Activated naive CD8-positive, alpha-beta T cell treated with anti-CD3 and anti-CD28 coated beads, Interleukin-2, amount 10 ng/mL, durations not matched to agents 7 days and 5 days (primary cell): ENCODE measurements at regions not wholly inside any gene's neighbourhood (a gene's known extent, or its start where the extent isn't known, plus 50 kb on each side); places are given as distances from the start of the nearest gene placed in this dataset.

ENCODE experiments used
- ATAC-seq: fragments of 150-1000 bp; cut with Tn5 transposase; one replicate; pipeline ENCODE4 v1.10.0; 2021; ENCODE audit warnings: low read depth, moderate library complexity
- POLR2A ChIA-PET: fragments of 350-600 bp; sonication (Branson Sonifier 250); formaldehyde crosslinking; loops from one replicate; lab custom pipeline; 2021; ENCODE audit warnings: antibody characterized with exemption; lab: Charles Lee
- DNase-seq: peaks from one replicate; pipeline ENCODE4 v3.0.0; 2021
- H3K27ac Mint-ChIP-seq: one replicate; pipeline ENCODE4 v1.8.0; 2022; ENCODE audit warnings: mild to moderate bottlenecking, mixed read lengths
- H3K27me3 Mint-ChIP-seq: one replicate; pipeline ENCODE4 v1.8.0; 2022; ENCODE audit warnings: mild to moderate bottlenecking, moderate library complexity, mixed read lengths
- H3K36me3 Mint-ChIP-seq: one replicate; pipeline ENCODE4 v1.8.0; 2021; ENCODE audit warnings: mild to moderate bottlenecking, mixed read lengths
- H3K4me1 Mint-ChIP-seq: one replicate; pipeline ENCODE4 v1.8.0; 2021; ENCODE audit warnings: mixed read lengths
- H3K4me3 Mint-ChIP-seq: one replicate; pipeline ENCODE4 v1.8.0; 2022; ENCODE audit warnings: mild to moderate bottlenecking, moderate library complexity, mixed read lengths
- H3K9me3 Mint-ChIP-seq: one replicate; pipeline ENCODE4 v1.8.0; 2021; ENCODE audit warnings: mixed read lengths

DNA sequence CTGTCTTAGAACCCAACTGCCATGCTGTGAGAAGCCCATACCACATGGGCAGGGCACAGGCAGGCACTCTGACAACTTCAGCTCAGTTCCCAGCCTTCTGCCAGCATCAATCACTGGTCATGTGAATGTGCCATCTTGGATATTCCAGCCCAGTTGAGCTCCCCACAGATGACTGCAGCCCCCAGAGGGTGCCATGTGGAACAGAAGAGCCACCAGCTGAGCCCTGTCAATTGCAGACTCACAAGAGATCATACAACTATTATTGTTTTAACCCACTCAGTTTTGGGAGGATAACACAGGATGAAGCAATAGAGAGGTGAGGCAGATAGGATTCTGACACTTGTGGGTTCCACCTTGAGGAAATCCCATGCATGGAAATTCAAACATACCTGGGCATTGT is 78.4 kb upstream of the ZBTB40 start:
- ATAC-seq (no peak), DNase-seq (no peak)
- peaks cover 13% of the 10 kb centered on the region for H3K27me3 Mint-ChIP-seq
- H3K27ac Mint-ChIP-seq: no peak overlapping the region
- H3K4me1 Mint-ChIP-seq: no peaks in the 10 kb centered on the region
- H3K36me3 Mint-ChIP-seq: no peaks in the 10 kb centered on the region
- POLR2A ChIA-PET: no interaction called here
- no peak overlapping the region for H3K4me3 Mint-ChIP-seq
- peaks cover 6% of the 10 kb centered on the region for H3K9me3 Mint-ChIP-seq

DNA sequence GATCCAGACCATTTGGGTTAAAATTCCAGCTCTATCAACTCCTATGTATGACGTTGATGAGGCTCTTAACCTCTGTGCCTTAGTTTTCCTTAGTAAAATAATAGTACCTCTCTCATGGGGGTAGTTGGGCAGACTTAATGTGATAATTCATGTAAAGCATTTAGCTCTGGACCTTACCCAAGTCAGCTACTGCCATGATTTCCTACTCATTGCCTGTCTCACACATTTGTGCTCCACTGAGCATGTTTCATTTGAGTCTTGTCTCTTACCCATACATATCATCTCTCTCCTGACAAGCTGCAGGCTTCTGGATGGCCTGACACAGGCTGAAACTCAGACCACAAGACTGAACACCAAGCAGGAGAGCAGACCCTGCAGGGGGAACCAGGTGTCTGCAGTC is 77.7 kb upstream of the ZBTB40 start:
- no peak for ATAC-seq
- Mint-ChIP-seq H3K36me3 (no peaks in the 10 kb centered on the region), H3K9me3 (peaks cover 6% of the 10 kb centered on the region), H3K4me3 (no peak overlapping the region), H3K27me3 (peaks cover 13% of the 10 kb centered on the region), H3K27ac (no peak overlapping the region), H3K4me1 (no peaks in the 10 kb centered on the region)
- DNase-seq: no peak
- POLR2A ChIA-PET: no interaction called here

DNA sequence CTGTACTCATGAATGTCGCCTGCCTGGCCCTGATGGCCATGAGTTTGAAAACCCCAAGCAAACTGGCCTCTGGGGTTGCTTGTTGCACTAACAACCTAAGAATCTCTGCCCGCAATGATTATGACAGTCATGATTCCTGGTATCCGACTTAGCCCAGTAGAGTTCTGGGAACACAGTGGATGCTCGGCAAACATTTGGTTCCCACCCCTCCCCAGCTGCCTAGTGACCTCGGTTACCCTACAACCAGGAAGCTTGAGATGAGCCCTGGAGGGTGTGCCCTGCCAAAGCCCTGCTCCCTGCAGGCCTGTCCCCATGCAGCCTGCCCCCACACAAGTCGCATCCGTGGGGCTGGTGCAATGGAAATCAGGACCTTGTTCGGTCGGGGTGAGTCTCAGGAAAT is 76.0 kb upstream of the ZBTB40 start:
- no peaks in the 10 kb centered on the region for H3K36me3 Mint-ChIP-seq
- peaks cover 6% of the 10 kb centered on the region for H3K9me3 Mint-ChIP-seq
- peaks cover 13% of the 10 kb centered on the region for H3K27me3 Mint-ChIP-seq
- POLR2A ChIA-PET: no interaction called here
- DNase-seq: no peak
- no peak overlapping the region for H3K4me3 Mint-ChIP-seq
- no peaks in the 10 kb centered on the region for H3K4me1 Mint-ChIP-seq
- H3K27ac Mint-ChIP-seq: no peak overlapping the region
- ATAC-seq: no peak

DNA sequence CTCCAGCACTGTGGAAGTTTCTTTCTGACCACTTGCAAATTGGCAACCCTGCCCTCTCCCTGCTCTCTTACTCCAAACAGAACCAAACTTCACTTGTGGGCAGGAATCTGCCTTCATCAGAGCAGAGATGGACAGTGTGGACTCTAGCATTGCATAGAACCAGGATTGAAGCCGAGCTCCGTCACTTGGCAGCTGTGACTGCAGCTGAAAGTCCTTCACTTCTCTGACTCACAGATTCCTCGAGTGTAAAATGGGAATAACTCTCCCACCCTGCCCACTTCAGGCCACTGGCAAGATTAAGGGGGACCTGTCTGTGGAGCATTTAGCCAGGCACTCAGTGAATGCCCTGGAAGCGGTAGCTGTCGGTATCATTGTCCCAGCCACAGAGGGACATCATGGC is 75.7 kb upstream of the ZBTB40 start:
- peaks cover 6% of the 10 kb centered on the region for H3K9me3 Mint-ChIP-seq
- DNase-seq (no peak), ATAC-seq (no peak)
- peaks cover 14% of the 10 kb centered on the region for H3K27me3 Mint-ChIP-seq
- H3K4me1 Mint-ChIP-seq: no peaks in the 10 kb centered on the region
- no peak overlapping the region for H3K27ac Mint-ChIP-seq
- no peaks in the 10 kb centered on the region for H3K36me3 Mint-ChIP-seq
- POLR2A ChIA-PET: no interaction called here
- no peak overlapping the region for H3K4me3 Mint-ChIP-seq

DNA sequence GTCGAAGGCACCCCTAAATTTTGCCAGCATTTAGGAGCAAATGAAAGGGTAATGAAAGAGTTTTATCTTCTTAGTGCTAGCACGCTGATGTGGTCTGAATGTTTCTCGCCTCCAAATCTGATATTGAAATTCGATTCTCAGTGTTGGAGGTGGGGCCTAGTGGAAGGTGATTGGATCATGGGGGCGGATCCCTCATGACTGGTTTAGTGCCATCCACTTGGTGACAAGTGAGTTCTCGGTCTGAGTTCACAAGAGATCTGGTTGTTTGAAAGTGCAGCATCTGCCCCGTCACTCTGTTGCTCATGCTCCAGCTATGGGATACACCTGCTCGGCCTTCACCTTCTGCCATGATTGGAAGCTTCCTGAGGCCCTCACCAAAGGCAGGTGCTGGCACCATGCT is 75.1 kb upstream of the ZBTB40 start:
- POLR2A ChIA-PET: no interaction called here
- Mint-ChIP-seq H3K36me3 (no peaks in the 10 kb centered on the region), H3K9me3 (peaks cover 6% of the 10 kb centered on the region), H3K27ac (no peak overlapping the region), H3K27me3 (peaks cover 13% of the 10 kb centered on the region), H3K4me3 (no peak overlapping the region), H3K4me1 (no peaks in the 10 kb centered on the region)
- no peak for DNase-seq
- no peak for ATAC-seq

DNA sequence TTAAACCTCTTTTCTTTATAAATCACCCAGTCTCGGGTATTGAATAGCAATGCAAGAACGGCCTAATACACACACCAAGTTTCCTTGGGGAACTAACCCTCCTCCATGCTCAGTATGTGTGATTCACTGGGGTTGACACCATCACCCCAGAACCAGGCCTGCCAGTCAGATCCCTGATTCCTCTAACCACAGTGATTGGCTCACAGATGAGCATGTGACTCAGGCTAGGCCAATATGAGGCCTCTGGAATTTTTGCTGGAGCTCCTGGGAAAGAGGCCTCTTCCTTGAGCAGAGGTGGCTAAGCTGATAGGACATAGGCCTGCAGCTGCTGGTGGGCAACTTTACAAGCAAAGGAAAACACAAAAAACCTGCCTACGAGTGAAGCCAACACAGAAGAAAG is 74.7 kb upstream of the ZBTB40 start:
- no peak for ATAC-seq
- H3K27ac Mint-ChIP-seq: no peak overlapping the region
- POLR2A ChIA-PET: no interaction called here

DNA sequence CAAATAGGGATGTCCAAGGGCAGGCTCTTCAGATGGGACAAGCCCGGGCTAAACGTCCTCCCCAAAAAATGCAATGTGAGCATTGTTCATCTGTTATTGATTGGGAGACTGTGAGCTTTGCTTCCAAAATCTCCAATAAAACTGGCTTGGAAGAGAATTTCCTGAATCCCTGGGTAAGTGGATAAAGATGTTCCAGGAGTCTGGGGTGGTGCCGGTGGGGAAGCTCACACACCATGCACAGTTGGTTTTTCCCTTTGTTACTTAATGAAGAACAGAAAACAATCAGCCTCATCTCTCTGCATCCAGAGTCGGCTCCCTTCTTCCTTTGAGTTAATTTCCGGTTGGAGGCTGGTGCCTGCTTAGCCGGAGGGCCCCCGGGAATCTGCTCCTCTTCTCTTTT is 72.1 kb upstream of the ZBTB40 start:
- ATAC-seq (no peak), DNase-seq (no peak)
- POLR2A ChIA-PET: no interaction called here
- peaks cover 26% of the 10 kb centered on the region for H3K27me3 Mint-ChIP-seq
- H3K4me1 Mint-ChIP-seq: no peaks in the 10 kb centered on the region
- no peak overlapping the region for H3K4me3 Mint-ChIP-seq
- no peak overlapping the region for H3K27ac Mint-ChIP-seq
- H3K36me3 Mint-ChIP-seq: no peaks in the 10 kb centered on the region
- no peaks in the 10 kb centered on the region for H3K9me3 Mint-ChIP-seq

More for the DNA sequence above, 74.7 kb upstream of the ZBTB40 start:
- peaks cover 6% of the 10 kb centered on the region for H3K9me3 Mint-ChIP-seq
- peaks cover 17% of the 10 kb centered on the region for H3K27me3 Mint-ChIP-seq
- no peaks in the 10 kb centered on the region for H3K36me3 Mint-ChIP-seq
- H3K4me1 Mint-ChIP-seq: no peaks in the 10 kb centered on the region
- no peak for DNase-seq
- no peak overlapping the region for H3K4me3 Mint-ChIP-seq

DNA sequence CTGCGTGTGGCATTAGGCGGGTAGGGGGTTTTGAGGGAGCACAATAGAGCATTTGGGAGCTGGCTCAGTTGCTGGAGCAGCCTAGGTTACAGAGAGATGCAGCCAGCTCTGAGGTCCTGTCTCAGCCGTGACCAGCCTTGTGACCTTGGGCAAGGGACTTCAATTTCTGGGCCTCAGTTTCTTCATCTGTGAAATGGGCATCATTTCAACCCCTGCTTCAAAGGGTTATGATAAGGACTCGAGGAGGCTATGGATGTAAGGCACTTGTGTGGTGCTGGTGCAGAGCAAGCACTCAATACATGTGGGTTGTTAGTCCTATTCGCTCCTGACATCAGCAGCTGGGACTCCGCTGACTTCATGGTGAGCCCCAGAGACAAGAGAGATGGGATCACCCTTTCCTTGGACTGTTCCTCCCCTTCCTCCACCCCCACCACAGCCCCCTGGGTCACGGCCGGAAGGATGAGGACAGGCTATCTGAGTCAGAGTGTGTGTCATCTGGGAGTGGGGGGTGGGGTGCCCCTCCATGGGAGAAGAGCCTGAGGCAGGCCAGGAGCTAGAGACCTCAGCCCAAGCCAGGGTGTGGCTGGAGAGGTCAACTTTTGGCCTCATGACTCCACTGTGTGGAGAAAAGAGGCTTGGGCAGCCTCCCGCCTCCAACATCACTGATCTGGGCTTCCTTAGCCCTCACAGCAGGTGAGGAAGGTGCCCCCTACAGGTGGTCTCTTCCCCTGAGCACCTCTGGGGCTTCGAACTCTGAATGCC is 71.4 kb upstream of the ZBTB40 start:
- Mint-ChIP-seq H3K27ac (no peak overlapping the region), H3K27me3 (peaks cover 26% of the 10 kb centered on the region), H3K9me3 (no peaks in the 10 kb centered on the region), H3K36me3 (no peaks in the 10 kb centered on the region), H3K4me3 (no peak overlapping the region), H3K4me1 (no peaks in the 10 kb centered on the region)
- ATAC-seq: no peak
- POLR2A ChIA-PET: no interaction called here
- no peak for DNase-seq

DNA sequence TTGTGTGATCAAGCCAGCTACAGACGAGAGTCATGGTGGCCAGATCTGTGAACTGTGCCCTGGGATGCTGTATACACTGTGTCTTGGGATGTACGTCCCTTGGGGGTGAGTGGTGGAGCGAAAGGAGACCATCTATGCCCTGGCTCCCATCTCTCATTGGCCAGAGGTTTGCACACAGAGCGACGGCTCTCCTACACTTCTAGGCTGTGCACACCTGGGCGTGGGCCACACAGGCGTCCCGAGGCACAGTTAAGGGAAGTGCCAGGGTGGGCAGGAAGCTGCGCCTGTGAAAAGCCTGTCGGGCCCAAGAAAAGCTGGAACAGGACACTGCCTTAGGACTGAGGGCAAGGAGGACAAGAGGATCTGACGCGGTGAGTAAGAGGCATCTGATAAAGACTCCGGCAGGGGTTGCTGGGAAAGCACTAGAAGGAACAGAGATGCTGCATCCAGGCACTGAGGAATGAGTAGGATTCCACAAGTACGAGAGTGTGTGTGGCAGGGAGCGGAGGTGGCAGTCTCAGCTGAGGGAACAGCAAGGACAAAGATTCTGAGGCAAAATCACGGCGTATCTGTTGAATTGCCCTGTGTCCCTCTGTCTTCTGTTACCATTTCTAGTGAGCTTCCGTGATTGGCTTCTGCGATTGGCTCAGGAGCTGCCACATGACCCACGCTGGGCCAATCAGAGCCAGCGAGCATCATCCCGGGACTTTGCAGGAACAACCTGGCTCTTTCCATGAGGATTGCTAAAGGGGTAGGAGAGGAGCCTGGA is 67.9 kb upstream of the ZBTB40 start:
- no peaks in the 10 kb centered on the region for H3K4me1 Mint-ChIP-seq
- H3K27me3 Mint-ChIP-seq: peaks cover 36% of the 10 kb centered on the region

DNA sequence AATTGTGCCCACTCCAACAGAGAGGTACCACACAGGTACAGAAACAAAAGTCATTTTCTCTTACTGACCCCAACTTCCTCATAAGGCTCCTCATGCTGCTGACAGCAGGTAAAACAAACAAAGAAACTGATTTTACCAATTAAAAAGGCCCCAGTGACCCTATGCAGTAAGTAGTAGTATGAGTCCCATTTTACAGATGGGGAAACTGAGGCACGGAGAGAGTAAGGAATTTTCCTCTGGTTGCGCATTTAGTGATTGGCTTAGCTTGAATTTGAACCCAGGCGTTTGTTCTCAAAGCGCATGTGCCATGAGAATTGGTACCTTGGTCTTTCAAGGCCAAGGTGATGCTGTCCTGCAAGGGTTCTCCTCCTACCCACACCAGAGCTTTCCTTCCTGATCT is 66.1 kb upstream of the ZBTB40 start:
- ATAC-seq: no peak
- peaks cover 41% of the 10 kb centered on the region for H3K27me3 Mint-ChIP-seq

More for the DNA sequence above, 67.9 kb upstream of the ZBTB40 start:
- POLR2A ChIA-PET: no interaction called here
- Mint-ChIP-seq H3K27ac (no peak overlapping the region), H3K4me3 (no peak overlapping the region), H3K9me3 (no peaks in the 10 kb centered on the region), H3K36me3 (no peaks in the 10 kb centered on the region)
- DNase-seq (no peak), ATAC-seq (no peak)

DNA sequence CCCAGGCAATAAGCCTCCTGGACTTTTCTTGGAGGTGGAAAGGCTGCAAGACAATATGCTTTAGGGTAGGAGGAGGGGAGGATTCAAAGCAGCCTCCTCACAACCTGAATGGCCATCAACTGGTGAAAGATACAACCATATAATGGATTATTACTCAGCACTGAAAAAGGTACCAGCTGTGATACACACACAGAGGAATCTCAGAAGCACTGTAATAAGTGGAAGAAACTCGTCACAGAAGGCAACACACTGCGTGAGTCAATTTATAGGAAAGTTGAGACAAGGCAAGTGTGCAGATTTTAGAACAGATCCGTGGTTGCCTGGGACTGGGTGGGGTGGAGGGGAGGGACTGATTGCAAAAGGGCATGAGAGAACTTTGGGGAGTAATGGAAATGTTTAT is 64.9 kb upstream of the ZBTB40 start:
- H3K36me3 Mint-ChIP-seq: no peaks in the 10 kb centered on the region
- no peak overlapping the region for H3K4me3 Mint-ChIP-seq
- H3K4me1 Mint-ChIP-seq: no peaks in the 10 kb centered on the region
- DNase-seq: no peak
- H3K27me3 Mint-ChIP-seq: peaks cover 45% of the 10 kb centered on the region
- no peak overlapping the region for H3K27ac Mint-ChIP-seq
- no peaks in the 10 kb centered on the region for H3K9me3 Mint-ChIP-seq
- ATAC-seq: no peak
- POLR2A ChIA-PET: no interaction called here

More for the DNA sequence above, 66.1 kb upstream of the ZBTB40 start:
- DNase-seq: no peak
- no peaks in the 10 kb centered on the region for H3K9me3 Mint-ChIP-seq
- no peaks in the 10 kb centered on the region for H3K4me1 Mint-ChIP-seq
- no peaks in the 10 kb centered on the region for H3K36me3 Mint-ChIP-seq
- POLR2A ChIA-PET: no interaction called here
- no peak overlapping the region for H3K27ac Mint-ChIP-seq
- no peak overlapping the region for H3K4me3 Mint-ChIP-seq

DNA sequence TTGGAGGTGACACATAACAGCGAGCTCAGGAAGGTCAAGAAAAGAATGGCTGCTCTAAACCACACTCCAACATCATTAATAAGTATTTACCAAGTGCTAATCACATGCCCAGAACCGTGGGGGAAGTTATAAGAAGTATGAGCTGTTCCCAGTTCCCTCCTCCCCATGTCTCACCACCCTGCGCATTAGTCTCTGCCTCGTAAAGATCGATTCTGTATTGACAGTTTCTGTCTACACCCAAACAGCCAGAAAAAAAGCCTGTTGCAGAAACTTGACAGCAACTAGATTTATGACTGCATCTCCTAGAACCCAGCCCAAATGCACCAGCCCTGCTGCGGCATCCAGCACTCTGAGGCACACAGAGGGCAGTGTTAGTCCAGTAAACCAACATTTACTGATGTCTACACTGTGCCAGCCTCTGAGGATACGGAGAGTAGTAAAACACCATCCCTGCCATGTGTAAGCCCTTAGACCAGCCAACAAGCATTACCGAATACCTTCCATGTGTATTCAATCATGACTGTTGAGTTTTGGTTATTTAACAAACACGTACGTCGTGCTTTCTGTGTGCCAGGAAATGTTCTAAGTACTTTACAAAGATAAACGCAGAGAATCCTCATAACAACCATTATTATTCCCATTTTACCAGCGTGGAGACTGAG is 63.6 kb upstream of the ZBTB40 start:
- ATAC-seq: no peak
- Mint-ChIP-seq H3K27ac (no peak overlapping the region), H3K36me3 (no peaks in the 10 kb centered on the region), H3K4me3 (no peak overlapping the region), H3K9me3 (no peaks in the 10 kb centered on the region), H3K27me3 (peaks cover 50% of the 10 kb centered on the region), H3K4me1 (no peaks in the 10 kb centered on the region)
- no peak for DNase-seq
- POLR2A ChIA-PET: no interaction called here

DNA sequence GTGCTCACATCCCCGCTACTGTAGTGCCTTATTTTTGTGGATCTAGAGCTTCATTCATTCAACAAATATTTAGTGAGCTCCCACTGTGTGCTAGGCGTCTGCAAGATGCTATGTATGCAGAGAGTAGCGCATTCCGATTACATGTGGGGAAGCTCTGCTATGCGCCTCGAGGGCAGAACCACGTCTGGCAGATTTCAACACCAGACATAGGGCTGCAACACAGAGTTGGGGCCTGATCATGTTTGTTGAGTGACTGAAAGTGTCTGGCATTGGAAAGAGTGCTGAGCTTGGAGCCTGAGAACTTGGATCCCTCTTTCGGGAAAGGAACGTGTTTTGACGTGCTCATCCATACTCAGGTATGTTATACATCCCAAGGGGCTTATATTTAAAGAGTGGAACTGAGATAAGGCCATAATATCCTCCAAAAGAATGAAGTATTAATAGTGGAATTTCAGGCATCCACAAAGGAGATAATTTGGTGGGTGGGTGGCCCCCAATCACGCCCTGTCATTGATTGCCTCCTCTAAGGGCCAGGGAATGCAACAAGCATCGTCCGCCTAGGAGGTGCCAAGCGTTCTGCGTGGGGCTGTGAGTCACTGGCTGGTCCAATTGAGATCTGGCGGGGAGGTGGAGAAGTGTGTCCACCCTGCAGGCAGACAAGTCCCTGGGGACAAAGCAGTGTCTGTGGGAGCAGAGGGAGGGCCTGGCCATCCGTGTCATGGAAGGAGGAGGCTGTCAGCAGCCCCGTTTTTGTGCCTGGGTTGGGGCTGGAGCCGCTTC is 62.8 kb upstream of the ZBTB40 start:
- Mint-ChIP-seq H3K4me1 (no peaks in the 10 kb centered on the region), H3K27me3 (peaks cover 51% of the 10 kb centered on the region), H3K36me3 (no peaks in the 10 kb centered on the region), H3K4me3 (no peak overlapping the region), H3K9me3 (no peaks in the 10 kb centered on the region), H3K27ac (no peak overlapping the region)
- POLR2A ChIA-PET: no interaction called here
- no peak for DNase-seq
- no peak for ATAC-seq
